ENCODE measurements at regions not wholly inside any gene's neighbourhood (a gene's known extent, or its start where the extent isn't known, plus 50 kb on each side); places are given as distances from the start of the nearest gene placed in this dataset.

GRCh38 chr4:19126903-19127302, 1105.3 kb upstream of the LCORL start:
- H3K27me3 ChIP-seq (ENCODE audit: control insufficient read depth, insufficient read depth, low read length), result no peaks in the 10 kb centered on the region
- TF ChIP-seq CTCF (IDR thresholded peaks at IDR 0.05; ENCODE audit: insufficient read depth, low read length, poor library complexity, severe bottlenecking), result no peak
- no peak overlapping the region for H3K4me3 ChIP-seq (ENCODE audit: low read depth, low read length)
- no peaks in the 10 kb centered on the region for H3K36me3 ChIP-seq (ENCODE audit: control insufficient read depth, insufficient read depth, low read length)
- no peak for DNase-seq (ENCODE audit: low read depth)

- Histone ChIP-seq H3K4me3 (ENCODE audit: low read depth, low read length) (no peak overlapping the region), H3K36me3 (ENCODE audit: control insufficient read depth, insufficient read depth, low read length) (no peaks in the 10 kb centered on the region), H3K27me3 (ENCODE audit: control insufficient read depth, insufficient read depth, low read length) (no peaks in the 10 kb centered on the region)
- no peak for DNase-seq (ENCODE audit: low read depth)
- TF ChIP-seq CTCF (IDR thresholded peaks at IDR 0.05; ENCODE audit: insufficient read depth, low read length, poor library complexity, severe bottlenecking), result no peak
These were observed 1102.1 kb upstream of the LCORL start for GRCh38 chr4:19123681-19124080.

GRCh38 chr4:19119904-19120560, 1098.5 kb upstream of the LCORL start:
- H3K4me3 ChIP-seq (ENCODE audit: low read depth, low read length), result no peak overlapping the region
- H3K27me3 ChIP-seq (ENCODE audit: control insufficient read depth, insufficient read depth, low read length), result no peaks in the 10 kb centered on the region
- DNase-seq (ENCODE audit: low read depth), result no peak
- no peaks in the 10 kb centered on the region for H3K36me3 ChIP-seq (ENCODE audit: control insufficient read depth, insufficient read depth, low read length)
- TF ChIP-seq CTCF (IDR thresholded peaks at IDR 0.05; ENCODE audit: insufficient read depth, low read length, poor library complexity, severe bottlenecking), result no peak

GRCh38 chr4:19117022-19117421, 1095.5 kb upstream of the LCORL start:
- TF ChIP-seq CTCF (IDR thresholded peaks at IDR 0.05; ENCODE audit: insufficient read depth, low read length, poor library complexity, severe bottlenecking), result no peak
- H3K27me3 ChIP-seq (ENCODE audit: control insufficient read depth, insufficient read depth, low read length), result no peaks in the 10 kb centered on the region
- H3K36me3 ChIP-seq (ENCODE audit: control insufficient read depth, insufficient read depth, low read length), result no peaks in the 10 kb centered on the region
- H3K4me3 ChIP-seq (ENCODE audit: low read depth, low read length), result no peak overlapping the region
- DNase-seq (ENCODE audit: low read depth), result no peak

GRCh38 chr4:19104176-19104575, 1082.6 kb upstream of the LCORL start:
- H3K4me3 ChIP-seq (ENCODE audit: low read depth, low read length), result no peak overlapping the region
- H3K36me3 ChIP-seq (ENCODE audit: control insufficient read depth, insufficient read depth, low read length), result no peaks in the 10 kb centered on the region
- no peaks in the 10 kb centered on the region for H3K27me3 ChIP-seq (ENCODE audit: control insufficient read depth, insufficient read depth, low read length)
- no peak for TF ChIP-seq CTCF (IDR thresholded peaks at IDR 0.05; ENCODE audit: insufficient read depth, low read length, poor library complexity, severe bottlenecking)
- DNase-seq (ENCODE audit: low read depth), result no peak

GRCh38 chr4:19095491-19096046, 1074.0 kb upstream of the LCORL start:
- Histone ChIP-seq H3K27me3 (ENCODE audit: control insufficient read depth, insufficient read depth, low read length) (no peaks in the 10 kb centered on the region), H3K36me3 (ENCODE audit: control insufficient read depth, insufficient read depth, low read length) (no peaks in the 10 kb centered on the region), H3K4me3 (ENCODE audit: low read depth, low read length) (no peak overlapping the region)
- TF ChIP-seq CTCF (IDR thresholded peaks at IDR 0.05; ENCODE audit: insufficient read depth, low read length, poor library complexity, severe bottlenecking), result no peak
- DNase-seq (ENCODE audit: low read depth), result no peak
